ENCODE measurements at regions not wholly inside any gene's neighbourhood (a gene's known extent, or its start where the extent isn't known, plus 50 kb on each side); places are given as distances from the start of the nearest gene placed in this dataset.

DNA sequence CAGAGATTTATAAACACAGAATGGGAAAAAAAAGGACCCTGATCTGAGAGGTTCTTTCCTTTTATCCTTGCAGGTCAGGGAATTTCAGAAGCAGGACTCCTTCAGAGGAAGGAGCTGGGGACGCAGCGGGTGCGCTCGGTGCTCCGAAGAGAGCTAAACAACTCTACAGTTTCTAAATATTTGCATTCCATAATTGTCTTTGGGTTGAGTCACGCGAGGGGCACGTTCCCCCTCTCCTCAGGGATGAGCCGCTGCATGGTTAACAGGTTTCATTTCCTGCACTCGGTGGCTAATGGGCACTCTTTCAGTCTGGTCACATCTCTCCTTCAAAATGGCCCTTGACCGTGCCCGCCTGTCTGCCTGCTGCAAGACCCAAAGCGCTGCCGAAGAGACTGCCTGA, 165.0 kb upstream of the HMHB1 start:
- TF ChIP-seq, protein P1, sequence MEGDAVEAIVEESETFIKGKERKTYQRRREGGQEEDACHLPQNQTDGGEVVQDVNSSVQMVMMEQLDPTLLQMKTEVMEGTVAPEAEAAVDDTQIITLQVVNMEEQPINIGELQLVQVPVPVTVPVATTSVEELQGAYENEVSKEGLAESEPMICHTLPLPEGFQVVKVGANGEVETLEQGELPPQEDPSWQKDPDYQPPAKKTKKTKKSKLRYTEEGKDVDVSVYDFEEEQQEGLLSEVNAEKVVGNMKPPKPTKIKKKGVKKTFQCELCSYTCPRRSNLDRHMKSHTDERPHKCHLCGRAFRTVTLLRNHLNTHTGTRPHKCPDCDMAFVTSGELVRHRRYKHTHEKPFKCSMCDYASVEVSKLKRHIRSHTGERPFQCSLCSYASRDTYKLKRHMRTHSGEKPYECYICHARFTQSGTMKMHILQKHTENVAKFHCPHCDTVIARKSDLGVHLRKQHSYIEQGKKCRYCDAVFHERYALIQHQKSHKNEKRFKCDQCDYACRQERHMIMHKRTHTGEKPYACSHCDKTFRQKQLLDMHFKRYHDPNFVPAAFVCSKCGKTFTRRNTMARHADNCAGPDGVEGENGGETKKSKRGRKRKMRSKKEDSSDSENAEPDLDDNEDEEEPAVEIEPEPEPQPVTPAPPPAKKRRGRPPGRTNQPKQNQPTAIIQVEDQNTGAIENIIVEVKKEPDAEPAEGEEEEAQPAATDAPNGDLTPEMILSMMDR (conservative IDR thresholded peaks at IDR 0.05; ENCODE audit: low read length): no peak
- no peak for TF ChIP-seq EZH2phosphoT487 (IDR thresholded peaks at IDR 0.05; ENCODE audit: borderline replicate concordance)
